Cardiac fibroblast (primary cell): ENCODE measurements at regions not wholly inside any gene's neighbourhood (a gene's known extent, or its start where the extent isn't known, plus 50 kb on each side); places are given as distances from the start of the nearest gene placed in this dataset.

Experiments used
- DNase-seq, 2 donors: peaks; one replicate each; pipeline versions ENCODE4 v3.0.0 to v3.0.0-alpha.2; 2010; ENCODE audit warnings: low read depth in 2 of 2
- H3K4me3 ChIP-seq, 2 donors: replicated peaks in 1 of 2; 1 replicate in 1 of 2; 2 replicates in 1 of 2; pipeline ENCODE4 v1.5.1; 2011; ENCODE audit warnings: low read depth in 2 of 2, low read length in 2 of 2, mild to moderate bottlenecking in 2 of 2, moderate library complexity in 1 of 2
- TF ChIP-seq, protein P1 (sequence below): IDR thresholded peaks from one replicate; pipeline ENCODE4 v1.5.1; 2011; ENCODE audit warnings: low read depth, mild to moderate bottlenecking, low read length, inconsistent platforms

GRCh38 chr1:199780091-199780490 lies 247.4 kb upstream of the NR5A2 start:
- no peak overlapping the region for H3K4me3 ChIP-seq
- DNase-seq = no peak
- TF ChIP-seq, protein P1, sequence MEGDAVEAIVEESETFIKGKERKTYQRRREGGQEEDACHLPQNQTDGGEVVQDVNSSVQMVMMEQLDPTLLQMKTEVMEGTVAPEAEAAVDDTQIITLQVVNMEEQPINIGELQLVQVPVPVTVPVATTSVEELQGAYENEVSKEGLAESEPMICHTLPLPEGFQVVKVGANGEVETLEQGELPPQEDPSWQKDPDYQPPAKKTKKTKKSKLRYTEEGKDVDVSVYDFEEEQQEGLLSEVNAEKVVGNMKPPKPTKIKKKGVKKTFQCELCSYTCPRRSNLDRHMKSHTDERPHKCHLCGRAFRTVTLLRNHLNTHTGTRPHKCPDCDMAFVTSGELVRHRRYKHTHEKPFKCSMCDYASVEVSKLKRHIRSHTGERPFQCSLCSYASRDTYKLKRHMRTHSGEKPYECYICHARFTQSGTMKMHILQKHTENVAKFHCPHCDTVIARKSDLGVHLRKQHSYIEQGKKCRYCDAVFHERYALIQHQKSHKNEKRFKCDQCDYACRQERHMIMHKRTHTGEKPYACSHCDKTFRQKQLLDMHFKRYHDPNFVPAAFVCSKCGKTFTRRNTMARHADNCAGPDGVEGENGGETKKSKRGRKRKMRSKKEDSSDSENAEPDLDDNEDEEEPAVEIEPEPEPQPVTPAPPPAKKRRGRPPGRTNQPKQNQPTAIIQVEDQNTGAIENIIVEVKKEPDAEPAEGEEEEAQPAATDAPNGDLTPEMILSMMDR = no peak

DNA sequence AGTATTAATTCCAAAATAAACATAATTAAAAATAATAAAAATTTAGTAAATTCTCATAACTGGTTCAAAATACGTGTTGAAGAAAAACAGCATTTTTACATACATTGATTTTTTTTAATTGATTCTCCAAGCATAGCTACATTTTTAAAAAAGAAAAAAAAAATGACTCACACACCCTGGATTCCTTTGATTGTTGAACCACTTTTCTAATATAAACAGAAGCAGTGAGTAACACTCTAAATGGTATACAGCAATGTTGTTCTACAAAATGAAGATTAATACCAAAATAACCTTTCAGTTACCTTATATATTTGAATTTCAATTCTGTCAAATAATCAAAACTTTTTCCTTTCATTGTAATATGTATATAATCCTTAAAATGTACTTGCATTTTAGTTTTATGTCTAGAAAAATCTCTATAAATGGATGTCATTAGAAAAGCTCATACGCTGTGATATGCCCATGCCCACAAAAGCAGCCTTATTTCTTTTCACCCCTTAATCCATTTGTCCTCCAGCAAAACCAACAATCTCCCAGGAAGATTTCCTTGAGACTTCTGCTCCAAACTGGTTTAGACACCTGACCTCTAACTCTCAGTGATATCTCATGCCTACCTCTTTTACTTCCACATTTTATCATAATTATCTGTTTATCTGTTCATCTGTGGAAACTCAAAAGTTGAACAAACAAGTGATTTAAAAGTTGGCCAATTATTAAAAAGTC lies 246.4 kb upstream of the NR5A2 start:
- H3K4me3 ChIP-seq = no peak overlapping the region
- DNase-seq = peak in 1 of 2 donors; percentile 31
- TF ChIP-seq, protein P1 = no peak

- peak in 1 of 2 donors; percentile 17 for DNase-seq
- no peak overlapping the region for H3K4me3 ChIP-seq
- TF ChIP-seq, protein P1 = no peak
Observed at GRCh38 chr1:199784138-199784895, 243.2 kb upstream of the NR5A2 start.

DNA sequence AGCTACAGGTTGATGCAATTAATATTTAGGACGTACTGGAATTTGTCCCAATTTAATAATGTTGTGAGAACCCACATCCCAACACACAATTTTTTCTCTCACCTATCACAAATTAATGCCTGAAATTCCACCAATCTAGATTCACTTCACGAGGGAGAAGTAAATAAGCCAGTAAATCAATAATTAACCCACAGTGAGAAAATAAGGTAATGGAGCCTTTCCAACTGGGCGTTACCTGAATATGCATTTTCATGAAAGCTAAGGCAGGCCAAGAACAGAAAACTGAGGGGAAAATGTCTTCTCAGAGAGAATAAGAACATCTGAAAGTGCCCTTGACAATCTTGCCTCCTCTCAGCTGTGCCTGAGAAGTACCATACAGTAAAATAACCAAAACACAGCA lies 240.8 kb upstream of the NR5A2 start:
- TF ChIP-seq, protein P1 = no peak
- no peak for DNase-seq
- no peak overlapping the region for H3K4me3 ChIP-seq

DNA sequence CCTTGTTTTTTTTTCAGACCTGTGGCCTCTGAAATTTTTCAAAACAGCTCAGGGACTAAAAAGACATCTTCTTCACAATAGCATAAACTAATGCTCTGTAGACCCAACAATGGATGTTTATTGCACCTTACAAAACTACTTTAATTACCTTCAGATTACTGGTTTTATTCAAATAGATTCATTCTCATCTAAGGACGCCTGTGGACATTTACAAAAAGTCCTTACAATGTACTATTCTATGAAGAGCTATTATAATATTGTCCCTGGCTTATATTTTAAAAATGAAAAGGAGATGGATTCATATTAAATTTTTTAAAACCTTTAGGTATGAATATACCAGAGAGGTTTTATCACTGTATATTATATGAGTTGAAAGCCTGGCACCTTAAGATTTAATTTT lies 238.4 kb upstream of the NR5A2 start:
- TF ChIP-seq, protein P1 = no peak
- no peak for DNase-seq
- H3K4me3 ChIP-seq = no peak overlapping the region

GRCh38 chr1:199791495-199791894 lies 236.0 kb upstream of the NR5A2 start:
- H3K4me3 ChIP-seq = no peak overlapping the region
- TF ChIP-seq, protein P1 = no peak
- DNase-seq = no peak
